Kidney epithelial cell (primary cell): ENCODE measurements at regions not wholly inside any gene's neighbourhood (a gene's known extent, or its start where the extent isn't known, plus 50 kb on each side); places are given as distances from the start of the nearest gene placed in this dataset.
A peak's percentile ranks its signal among the peaks of the same experiment; 100 is the strongest.

ENCODE experiments used
- DNase-seq: peaks from one replicate; pipeline ENCODE4 v3.0.0-alpha.2; 2010; ENCODE audit warnings: low read depth
- H3K27me3 ChIP-seq: 2 replicates; pipeline ENCODE4 v1.6.0; 2011; ENCODE audit warnings: low read length; ENCODE audit not compliant: control insufficient read depth, insufficient read depth
- H3K36me3 ChIP-seq: 2 replicates; pipeline ENCODE4 v1.5.1; 2011; ENCODE audit warnings: low read length; ENCODE audit not compliant: control insufficient read depth, insufficient read depth
- H3K4me3 ChIP-seq: 2 replicates; pipeline ENCODE4 v1.5.1; 2011; ENCODE audit warnings: low read depth, mild to moderate bottlenecking, control low read depth, low read length
- TF ChIP-seq, protein P1 (sequence below): IDR thresholded peaks from 2 replicates; pipeline ENCODE4 v1.5.1; 2011; ENCODE audit warnings: mild to moderate bottlenecking, moderate library complexity, low read length, control low read depth, inconsistent platforms; ENCODE audit not compliant: insufficient read depth, poor library complexity, severe bottlenecking

DNA sequence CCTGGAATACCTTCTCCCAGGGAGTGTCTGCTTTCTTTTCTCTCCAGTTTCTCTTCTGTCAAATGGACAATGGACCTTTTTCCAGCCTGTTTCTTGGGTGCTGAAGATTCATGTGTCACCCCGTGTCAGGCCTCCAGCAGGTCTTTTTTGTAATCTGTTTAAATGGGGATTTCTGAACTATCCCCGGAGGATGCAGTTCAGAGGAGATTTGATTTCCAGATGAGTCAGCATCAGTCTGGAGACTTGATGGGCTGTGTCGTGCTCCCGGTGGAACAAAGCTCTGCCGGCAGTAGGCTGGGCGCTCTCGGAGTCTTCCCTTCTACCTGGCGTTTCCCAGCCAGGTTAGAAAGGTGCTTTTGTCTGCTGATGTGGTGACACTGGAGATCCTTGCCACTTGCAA lies 440.6 kb downstream of the HS3ST3B1 start:
- Histone ChIP-seq H3K36me3 (no peaks in the 10 kb centered on the region), H3K27me3 (no peaks in the 10 kb centered on the region), H3K4me3 (no peak overlapping the region)
- no peak for DNase-seq
- TF ChIP-seq, protein P1, sequence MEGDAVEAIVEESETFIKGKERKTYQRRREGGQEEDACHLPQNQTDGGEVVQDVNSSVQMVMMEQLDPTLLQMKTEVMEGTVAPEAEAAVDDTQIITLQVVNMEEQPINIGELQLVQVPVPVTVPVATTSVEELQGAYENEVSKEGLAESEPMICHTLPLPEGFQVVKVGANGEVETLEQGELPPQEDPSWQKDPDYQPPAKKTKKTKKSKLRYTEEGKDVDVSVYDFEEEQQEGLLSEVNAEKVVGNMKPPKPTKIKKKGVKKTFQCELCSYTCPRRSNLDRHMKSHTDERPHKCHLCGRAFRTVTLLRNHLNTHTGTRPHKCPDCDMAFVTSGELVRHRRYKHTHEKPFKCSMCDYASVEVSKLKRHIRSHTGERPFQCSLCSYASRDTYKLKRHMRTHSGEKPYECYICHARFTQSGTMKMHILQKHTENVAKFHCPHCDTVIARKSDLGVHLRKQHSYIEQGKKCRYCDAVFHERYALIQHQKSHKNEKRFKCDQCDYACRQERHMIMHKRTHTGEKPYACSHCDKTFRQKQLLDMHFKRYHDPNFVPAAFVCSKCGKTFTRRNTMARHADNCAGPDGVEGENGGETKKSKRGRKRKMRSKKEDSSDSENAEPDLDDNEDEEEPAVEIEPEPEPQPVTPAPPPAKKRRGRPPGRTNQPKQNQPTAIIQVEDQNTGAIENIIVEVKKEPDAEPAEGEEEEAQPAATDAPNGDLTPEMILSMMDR = no peak

DNA sequence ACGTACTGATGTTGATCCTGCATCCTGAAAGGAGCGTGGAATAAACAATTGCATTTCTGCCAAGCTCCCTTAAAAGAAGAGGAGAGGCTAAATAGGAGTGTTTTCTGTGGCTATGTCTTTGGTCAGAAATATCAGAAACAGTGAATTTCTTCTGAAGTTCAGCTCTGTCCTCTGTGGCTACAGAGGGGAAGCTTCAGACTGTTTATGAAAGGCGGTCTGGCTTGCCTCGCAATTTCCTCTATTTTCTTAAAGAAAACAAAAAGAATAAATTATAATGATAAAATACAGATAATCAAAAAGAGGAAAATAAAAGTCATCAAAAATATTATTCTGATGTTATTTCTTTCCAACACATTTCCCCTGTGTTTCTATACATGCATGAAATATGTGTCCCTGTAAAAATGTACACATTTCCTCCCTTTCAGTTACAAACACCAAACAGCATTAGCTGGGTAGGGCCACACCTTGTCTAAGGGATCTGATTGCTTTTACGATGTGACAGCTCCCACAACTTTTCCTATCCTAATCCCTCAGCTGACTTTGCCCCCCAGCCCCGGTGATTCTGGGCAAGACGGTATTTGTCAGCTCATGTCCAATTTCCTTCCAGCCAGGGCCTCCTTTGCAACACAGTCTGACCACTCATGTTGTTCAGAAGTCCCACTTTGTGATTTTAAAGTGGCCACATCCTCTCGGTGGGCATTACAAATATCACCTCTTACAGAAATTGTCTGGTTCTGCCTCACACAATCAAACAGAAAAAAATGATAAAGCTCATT lies 439.0 kb downstream of the HS3ST3B1 start:
- TF ChIP-seq, protein P1 = no peak
- DNase-seq = no peak
- Histone ChIP-seq H3K4me3 (no peak overlapping the region), H3K36me3 (no peaks in the 10 kb centered on the region), H3K27me3 (no peaks in the 10 kb centered on the region)

- Histone ChIP-seq H3K36me3 (no peaks in the 10 kb centered on the region), H3K4me3 (no peak overlapping the region), H3K27me3 (no peaks in the 10 kb centered on the region)
- TF ChIP-seq, protein P1 = no peak
- DNase-seq = no peak
These were observed 437.7 kb downstream of the HS3ST3B1 start for GRCh38 chr17:14738652-14738988.

GRCh38 chr17:14737984-14738651 lies 437.2 kb downstream of the HS3ST3B1 start:
- H3K36me3 ChIP-seq = no peaks in the 10 kb centered on the region
- H3K4me3 ChIP-seq = no peak overlapping the region
- H3K27me3 ChIP-seq = no peaks in the 10 kb centered on the region
- peak; percentile 51 for DNase-seq
- TF ChIP-seq, protein P1 = no peak

DNA sequence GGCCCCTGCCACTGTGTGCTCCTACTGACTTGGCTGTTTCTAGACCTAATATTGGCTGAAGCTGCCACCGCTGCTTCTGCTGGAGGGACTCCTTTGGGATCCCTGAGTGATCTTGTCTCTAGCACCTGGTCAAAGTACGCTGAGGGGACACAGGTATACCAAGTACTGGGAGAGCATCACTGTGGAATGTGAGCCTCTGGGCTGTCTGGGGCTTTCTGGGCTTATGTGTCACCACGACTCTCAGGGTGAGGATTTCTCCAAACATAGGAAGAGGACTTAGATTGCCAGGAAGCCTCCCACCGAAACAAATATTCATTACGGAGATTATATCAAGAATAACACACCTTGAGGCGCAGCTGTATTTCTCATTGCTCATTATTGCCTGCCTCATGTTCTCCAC lies 435.8 kb downstream of the HS3ST3B1 start:
- Histone ChIP-seq H3K36me3 (no peaks in the 10 kb centered on the region), H3K27me3 (no peaks in the 10 kb centered on the region), H3K4me3 (no peak overlapping the region)
- TF ChIP-seq, protein P1 = no peak
- no peak for DNase-seq

DNA sequence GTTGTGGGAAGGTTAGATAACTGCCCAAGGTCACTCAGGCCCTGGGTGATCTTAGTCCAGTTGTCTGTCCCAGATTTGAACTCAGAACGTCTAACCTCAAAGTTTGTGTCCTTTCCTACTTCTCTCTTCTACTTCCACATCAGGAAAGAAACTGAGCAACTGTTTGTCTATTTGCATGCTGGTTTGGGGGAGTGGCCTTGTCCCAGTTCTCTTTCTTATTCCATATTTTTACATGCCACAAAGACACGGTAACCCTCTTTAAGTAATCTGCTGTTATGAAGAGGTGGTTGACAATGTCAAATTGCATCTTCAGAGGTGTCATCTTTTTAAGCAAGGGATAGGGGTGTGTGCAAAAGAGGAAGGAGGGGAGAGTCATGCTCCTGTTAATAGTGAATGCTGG lies 432.5 kb downstream of the HS3ST3B1 start:
- H3K4me3 ChIP-seq = no peak overlapping the region
- H3K27me3 ChIP-seq = no peaks in the 10 kb centered on the region
- H3K36me3 ChIP-seq = no peaks in the 10 kb centered on the region
- DNase-seq = no peak
- TF ChIP-seq, protein P1 = no peak
